OCI-LY7 (cell line): ENCODE measurements at regions not wholly inside any gene's neighbourhood (a gene's known extent, or its start where the extent isn't known, plus 50 kb on each side); places are given as distances from the start of the nearest gene placed in this dataset.

Experiments
- BruUV-seq: library from RNA; stranded (reverse); fragments of 400-500 nt; replicated peaks from 2 replicates; lab custom pipeline; 2021; lab: Mats Ljungman, UMichigan
- CTCF ChIA-PET: fragments of 300-600 bp; sonication (Branson Sonifier 250); formaldehyde crosslinking; loops from one replicate; lab custom pipeline; 2022; ENCODE audit warnings: antibody characterized with exemption; ENCODE audit not compliant: unreplicated experiment; lab: Charles Lee
- POLR2A ChIA-PET: fragments of 300-600 bp; sonication (Branson Sonifier 250); formaldehyde crosslinking; loops from one replicate; lab custom pipeline; 2022; ENCODE audit warnings: antibody characterized with exemption; lab: Charles Lee
- DNase-seq: peaks from one replicate; pipeline ENCODE4 v3.0.0-alpha.2; 2015; ENCODE audit warnings: low spot score
- H2AFZ ChIP-seq: fragments of 200-600 bp; sonication (generic), shearing (Covaris generic); 2 replicates; pipeline ENCODE4 v1.6.1; 2014; ENCODE audit warnings: mild to moderate bottlenecking, antibody characterized with exemption, low read length, moderate library complexity
- H3K27ac ChIP-seq: fragments of 200-600 bp; sonication (generic); 2 replicates; pipeline ENCODE4 v1.5.1; 2014; ENCODE audit warnings: mixed run types, low read depth, mild to moderate bottlenecking, moderate library complexity, low read length, inconsistent platforms; ENCODE audit not compliant: poor library complexity, severe bottlenecking
- H3K36me3 ChIP-seq: fragments of 200-600 bp; sonication (generic); 2 replicates; pipeline ENCODE4 v1.6.1; 2014; ENCODE audit warnings: mild to moderate bottlenecking, antibody characterized with exemption, low read length, moderate library complexity, mixed read lengths; ENCODE audit not compliant: insufficient read depth
- H3K4me1 ChIP-seq: fragments of 200-600 bp; sonication (generic); 2 replicates; pipeline ENCODE4 v1.5.1; 2014; ENCODE audit warnings: mild to moderate bottlenecking, low read length; ENCODE audit not compliant: insufficient read depth, poor library complexity, severe bottlenecking
- H3K4me2 ChIP-seq: fragments of 200-600 bp; sonication (generic); 2 replicates; pipeline ENCODE4 v1.6.1; 2014; ENCODE audit warnings: mild to moderate bottlenecking, low read length
- H3K4me3 ChIP-seq: fragments of 200-600 bp; sonication (generic); 2 replicates; pipeline ENCODE4 v1.5.1; 2014; ENCODE audit warnings: mild to moderate bottlenecking, low read depth, low read length; ENCODE audit not compliant: poor library complexity, severe bottlenecking
- H3K79me2 ChIP-seq: fragments of 200-600 bp; sonication (generic); 2 replicates; pipeline ENCODE4 v1.6.1; 2016; ENCODE audit warnings: low read depth, mild to moderate bottlenecking, low read length, moderate library complexity, mixed read lengths; ENCODE audit not compliant: insufficient read depth
- H3K9me2 ChIP-seq: fragments of 200-600 bp; sonication (generic); 2 replicates; pipeline ENCODE4 v1.6.1; 2016; ENCODE audit warnings: mild to moderate bottlenecking, low read length, mixed read lengths; ENCODE audit not compliant: insufficient read depth
- H3K9me3 ChIP-seq: fragments of 200-600 bp; sonication (generic); 2 replicates; pipeline ENCODE4 v1.6.1; 2014; ENCODE audit warnings: mild to moderate bottlenecking, mixed run types, low read length, mixed read lengths
- H4K20me1 ChIP-seq: fragments of 200-600 bp; sonication (generic); 2 replicates; pipeline ENCODE4 v1.6.1; 2014; ENCODE audit warnings: mild to moderate bottlenecking, antibody characterized with exemption, low read length, moderate library complexity, mixed read lengths; ENCODE audit not compliant: insufficient read depth
- EZH2phosphoT487 ChIP-seq: fragments of 200-600 bp; sonication (generic); IDR thresholded peaks from 2 replicates; pipeline ENCODE4 v1.6.1; 2018; ENCODE audit warnings: low read depth, borderline replicate concordance, mild to moderate bottlenecking, mixed run types, antibody characterized with exemption, low read length, moderate library complexity, mixed read lengths
- intact Hi-C: fragments of 100-400 bp; cut with micrococcal nuclease; formaldehyde crosslinking; loops from one replicate; pipeline ENCODE4 v1.10.0; 2022; ENCODE audit not compliant: unreplicated experiment
- TF ChIP-seq, protein P1 (sequence below): fragments of 200-600 bp; sonication (generic); conservative IDR thresholded peaks from 2 replicates; pipeline ENCODE4 v1.5.1; 2014; ENCODE audit warnings: mild to moderate bottlenecking, antibody characterized with exemption, low read length, moderate library complexity, mixed read lengths

DNA sequence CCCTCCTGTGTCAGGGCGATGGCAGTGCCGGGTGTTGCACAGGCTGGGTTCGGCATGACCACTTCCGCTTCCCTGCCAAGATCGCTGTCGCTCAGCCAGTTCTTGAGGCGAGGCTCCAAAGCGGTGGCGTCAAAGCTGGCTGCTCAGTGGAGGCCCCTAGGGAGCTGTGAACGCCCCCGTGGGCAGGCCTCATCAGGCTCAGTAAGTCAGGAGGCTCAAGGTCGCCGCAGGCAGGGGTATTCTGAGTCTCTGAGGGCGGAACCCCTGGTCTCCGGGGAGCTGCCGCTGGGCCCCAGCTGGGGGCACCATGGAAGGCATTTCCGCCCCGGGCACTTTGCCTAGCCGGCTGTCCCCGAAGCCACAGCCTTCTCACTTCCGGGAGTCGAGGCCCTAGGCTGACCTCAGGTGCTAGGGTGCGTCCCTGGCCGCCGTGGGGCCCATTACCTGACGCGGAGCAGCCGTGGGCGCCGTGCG is 210.4 kb downstream of the SOCS6 start:
- Histone ChIP-seq H3K36me3 (no peaks in the 10 kb centered on the region), H3K9me3 (no peaks in the 10 kb centered on the region), H3K4me2 (peak overlapping the region; percentile 36; the same call in 1 of the 2 replicates), H3K4me1 (no peaks in the 10 kb centered on the region), H2AFZ (no peak overlapping the region), H3K4me3 (no peak overlapping the region), H4K20me1 (no peaks in the 10 kb centered on the region), H3K27ac (no peak overlapping the region), H3K79me2 (no peaks in the 10 kb centered on the region), H3K9me2 (no peaks in the 10 kb centered on the region)
- ChIA-PET CTCF (no interaction called here), POLR2A (no interaction called here)
- no peak for DNase-seq
- intact Hi-C loops = no loop called here
- BruUV-seq = no TSS peak
- TF ChIP-seq, protein P1, sequence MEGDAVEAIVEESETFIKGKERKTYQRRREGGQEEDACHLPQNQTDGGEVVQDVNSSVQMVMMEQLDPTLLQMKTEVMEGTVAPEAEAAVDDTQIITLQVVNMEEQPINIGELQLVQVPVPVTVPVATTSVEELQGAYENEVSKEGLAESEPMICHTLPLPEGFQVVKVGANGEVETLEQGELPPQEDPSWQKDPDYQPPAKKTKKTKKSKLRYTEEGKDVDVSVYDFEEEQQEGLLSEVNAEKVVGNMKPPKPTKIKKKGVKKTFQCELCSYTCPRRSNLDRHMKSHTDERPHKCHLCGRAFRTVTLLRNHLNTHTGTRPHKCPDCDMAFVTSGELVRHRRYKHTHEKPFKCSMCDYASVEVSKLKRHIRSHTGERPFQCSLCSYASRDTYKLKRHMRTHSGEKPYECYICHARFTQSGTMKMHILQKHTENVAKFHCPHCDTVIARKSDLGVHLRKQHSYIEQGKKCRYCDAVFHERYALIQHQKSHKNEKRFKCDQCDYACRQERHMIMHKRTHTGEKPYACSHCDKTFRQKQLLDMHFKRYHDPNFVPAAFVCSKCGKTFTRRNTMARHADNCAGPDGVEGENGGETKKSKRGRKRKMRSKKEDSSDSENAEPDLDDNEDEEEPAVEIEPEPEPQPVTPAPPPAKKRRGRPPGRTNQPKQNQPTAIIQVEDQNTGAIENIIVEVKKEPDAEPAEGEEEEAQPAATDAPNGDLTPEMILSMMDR = no peak
- no peak for TF ChIP-seq EZH2phosphoT487

DNA sequence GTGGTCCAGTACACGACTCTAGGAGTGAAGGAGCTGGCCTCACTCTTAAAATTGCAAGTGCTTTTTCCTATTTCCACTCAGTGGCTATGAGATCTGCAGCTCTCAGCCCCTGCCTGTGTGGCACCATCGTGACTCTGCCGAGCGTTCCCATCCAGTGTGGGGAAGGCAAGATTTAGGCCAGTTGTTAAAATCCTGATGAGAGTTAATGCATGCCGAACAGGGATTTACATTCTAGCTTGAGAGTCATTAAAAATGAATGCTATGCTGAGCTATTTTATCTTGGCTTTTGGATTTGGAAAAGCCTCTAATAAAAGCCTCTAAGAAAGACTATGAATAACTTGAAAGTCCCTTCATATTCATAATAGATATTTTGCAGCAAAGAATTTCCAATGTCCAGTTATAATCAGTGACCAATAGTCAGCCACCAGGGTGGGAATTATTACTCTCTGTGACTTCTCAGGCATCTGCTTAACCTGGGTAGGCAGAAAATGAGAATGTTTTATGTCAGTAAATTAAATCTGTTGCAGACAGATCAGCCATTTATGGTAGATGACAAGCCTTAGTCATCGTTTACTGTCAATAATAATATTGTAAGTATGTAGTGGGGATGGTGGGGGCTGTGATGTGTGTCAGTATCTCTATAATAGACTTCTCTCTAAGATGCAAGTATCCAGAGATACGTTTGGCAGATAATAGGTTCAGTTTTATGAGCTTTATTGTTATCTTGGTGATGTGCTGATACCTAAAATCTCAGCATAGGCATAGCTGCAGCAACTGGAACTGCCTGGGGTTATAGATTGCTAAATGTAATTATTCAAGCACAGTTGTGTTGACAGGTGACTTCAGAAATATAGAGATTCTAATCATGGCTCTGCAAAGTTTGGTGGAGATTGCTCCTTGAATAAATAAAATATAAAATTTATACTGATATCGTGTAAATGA is 207.8 kb downstream of the SOCS6 start:
- ChIA-PET POLR2A (no interaction called here), CTCF (no interaction called here)
- intact Hi-C loops = no loop called here
- Histone ChIP-seq H4K20me1 (no peaks in the 10 kb centered on the region), H3K4me3 (no peak overlapping the region), H3K36me3 (no peaks in the 10 kb centered on the region), H3K9me3 (no peaks in the 10 kb centered on the region), H2AFZ (no peak overlapping the region), H3K79me2 (no peaks in the 10 kb centered on the region), H3K27ac (no peak overlapping the region), H3K4me1 (no peaks in the 10 kb centered on the region), H3K9me2 (no peaks in the 10 kb centered on the region), H3K4me2 (no peak overlapping the region)
- TF ChIP-seq EZH2phosphoT487 = no peak
- TF ChIP-seq, protein P1 = no peak
- no peak for DNase-seq
- no TSS peak for BruUV-seq

DNA sequence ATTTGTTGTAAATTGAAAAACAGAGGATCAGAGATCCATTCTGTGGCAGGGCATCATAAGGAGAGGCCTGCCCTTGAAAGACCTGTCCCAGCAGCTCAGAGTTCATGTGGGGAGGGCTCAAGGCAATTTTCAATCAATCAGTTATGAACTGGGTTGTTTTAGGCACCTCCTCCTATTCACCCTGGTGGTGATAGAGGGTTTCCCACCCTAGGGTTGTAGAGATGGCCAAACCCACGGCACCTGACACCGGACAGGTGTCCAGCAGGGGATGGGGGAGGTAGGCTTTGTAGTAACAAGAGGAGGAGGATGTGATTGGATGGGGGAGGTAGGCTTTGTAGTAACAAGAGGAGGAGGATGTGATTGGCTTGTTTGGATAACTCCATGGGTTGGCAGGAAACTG is 205.7 kb downstream of the SOCS6 start:
- no peaks in the 10 kb centered on the region for H3K79me2 ChIP-seq
- ChIA-PET POLR2A (no interaction called here), CTCF (no interaction called here)
- H3K4me3 ChIP-seq = no peak overlapping the region
- H3K27ac ChIP-seq = no peak overlapping the region
- BruUV-seq = no TSS peak
- no peaks in the 10 kb centered on the region for H3K4me1 ChIP-seq
- H4K20me1 ChIP-seq = no peaks in the 10 kb centered on the region
- DNase-seq = no peak
- no peaks in the 10 kb centered on the region for H3K9me2 ChIP-seq
- intact Hi-C loops = no loop called here
- H3K36me3 ChIP-seq = no peaks in the 10 kb centered on the region
- H3K4me2 ChIP-seq = no peak overlapping the region
- no peak overlapping the region for H2AFZ ChIP-seq
- TF ChIP-seq EZH2phosphoT487 = no peak
- TF ChIP-seq, protein P1 = no peak
- H3K9me3 ChIP-seq = no peaks in the 10 kb centered on the region
